AG09319 (cell line): ENCODE measurements at regions not wholly inside any gene's neighbourhood (a gene's known extent, or its start where the extent isn't known, plus 50 kb on each side); places are given as distances from the start of the nearest gene placed in this dataset.

Experiments
- DNase-seq: peaks from one replicate; pipeline ENCODE4 v3.0.0-alpha.2; 2010; ENCODE audit warnings: low read depth; ENCODE audit errors: extremely low read depth
- TF ChIP-seq, protein P1 (sequence below): IDR thresholded peaks from 2 replicates; pipeline ENCODE4 v1.5.1; 2011; ENCODE audit warnings: low read depth, mild to moderate bottlenecking, inconsistent platforms, low read length, moderate library complexity

DNA sequence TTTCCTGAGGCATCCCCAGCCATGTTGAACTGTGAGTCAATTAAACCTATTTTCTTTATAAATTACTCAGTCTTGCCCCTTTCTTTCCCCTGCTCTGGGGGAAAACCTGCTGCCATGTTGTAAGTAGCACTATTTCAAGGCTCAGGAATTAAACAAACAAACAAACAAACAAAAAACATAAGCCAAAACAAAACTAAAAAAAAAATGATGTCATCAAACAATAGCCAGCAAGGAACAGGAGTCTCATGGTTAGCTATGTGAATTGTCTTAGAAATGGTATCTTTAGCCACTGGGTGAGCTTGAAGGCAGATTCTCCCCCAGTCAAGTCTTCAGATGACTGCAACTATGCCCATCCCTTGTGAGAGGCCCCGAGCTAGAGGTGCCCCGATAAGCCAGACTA is 823.4 kb upstream of the ZEB2 start:
- TF ChIP-seq, protein P1, sequence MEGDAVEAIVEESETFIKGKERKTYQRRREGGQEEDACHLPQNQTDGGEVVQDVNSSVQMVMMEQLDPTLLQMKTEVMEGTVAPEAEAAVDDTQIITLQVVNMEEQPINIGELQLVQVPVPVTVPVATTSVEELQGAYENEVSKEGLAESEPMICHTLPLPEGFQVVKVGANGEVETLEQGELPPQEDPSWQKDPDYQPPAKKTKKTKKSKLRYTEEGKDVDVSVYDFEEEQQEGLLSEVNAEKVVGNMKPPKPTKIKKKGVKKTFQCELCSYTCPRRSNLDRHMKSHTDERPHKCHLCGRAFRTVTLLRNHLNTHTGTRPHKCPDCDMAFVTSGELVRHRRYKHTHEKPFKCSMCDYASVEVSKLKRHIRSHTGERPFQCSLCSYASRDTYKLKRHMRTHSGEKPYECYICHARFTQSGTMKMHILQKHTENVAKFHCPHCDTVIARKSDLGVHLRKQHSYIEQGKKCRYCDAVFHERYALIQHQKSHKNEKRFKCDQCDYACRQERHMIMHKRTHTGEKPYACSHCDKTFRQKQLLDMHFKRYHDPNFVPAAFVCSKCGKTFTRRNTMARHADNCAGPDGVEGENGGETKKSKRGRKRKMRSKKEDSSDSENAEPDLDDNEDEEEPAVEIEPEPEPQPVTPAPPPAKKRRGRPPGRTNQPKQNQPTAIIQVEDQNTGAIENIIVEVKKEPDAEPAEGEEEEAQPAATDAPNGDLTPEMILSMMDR, result no peak
- no peak for DNase-seq

DNA sequence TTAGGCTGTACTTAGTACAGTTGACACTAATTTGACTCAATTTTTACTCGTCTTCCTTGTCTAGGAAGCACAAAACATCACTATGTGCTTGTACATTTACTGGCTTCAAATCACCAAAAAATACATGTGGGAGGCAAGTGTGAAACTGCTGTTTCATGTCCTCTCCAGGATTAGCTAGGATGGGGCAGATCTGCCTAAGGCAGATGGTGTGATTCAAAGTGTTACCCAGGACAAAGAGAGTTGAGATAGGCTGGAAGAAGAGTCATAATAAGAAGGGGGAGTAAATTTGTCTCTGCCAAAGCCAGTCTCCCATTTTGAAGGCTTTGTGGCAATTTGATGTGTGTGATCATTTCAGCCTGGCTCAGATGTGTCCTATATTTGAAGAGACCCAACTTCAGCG is 821.6 kb upstream of the ZEB2 start:
- TF ChIP-seq, protein P1, result no peak
- DNase-seq, result no peak

DNA sequence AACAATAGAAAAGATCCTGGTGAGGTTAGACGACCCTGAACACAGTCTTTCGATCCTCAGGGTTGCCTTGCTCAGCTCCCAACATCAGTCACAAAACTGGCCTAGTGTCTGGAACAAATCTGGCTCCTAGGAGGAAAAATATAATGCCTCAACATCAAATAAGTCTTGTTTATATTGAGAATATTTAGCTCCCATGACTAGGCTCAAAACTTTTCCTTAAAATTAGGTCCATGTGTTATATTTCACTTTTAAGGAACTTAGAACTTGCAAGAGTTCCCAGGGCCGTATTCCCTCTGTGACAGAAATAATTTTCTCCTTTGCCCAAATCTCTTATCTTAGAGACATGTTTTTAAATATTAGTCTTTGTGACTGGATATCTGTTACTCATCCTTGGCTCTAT is 819.7 kb upstream of the ZEB2 start:
- TF ChIP-seq, protein P1, result no peak
- peak; percentile 19 for DNase-seq

DNA sequence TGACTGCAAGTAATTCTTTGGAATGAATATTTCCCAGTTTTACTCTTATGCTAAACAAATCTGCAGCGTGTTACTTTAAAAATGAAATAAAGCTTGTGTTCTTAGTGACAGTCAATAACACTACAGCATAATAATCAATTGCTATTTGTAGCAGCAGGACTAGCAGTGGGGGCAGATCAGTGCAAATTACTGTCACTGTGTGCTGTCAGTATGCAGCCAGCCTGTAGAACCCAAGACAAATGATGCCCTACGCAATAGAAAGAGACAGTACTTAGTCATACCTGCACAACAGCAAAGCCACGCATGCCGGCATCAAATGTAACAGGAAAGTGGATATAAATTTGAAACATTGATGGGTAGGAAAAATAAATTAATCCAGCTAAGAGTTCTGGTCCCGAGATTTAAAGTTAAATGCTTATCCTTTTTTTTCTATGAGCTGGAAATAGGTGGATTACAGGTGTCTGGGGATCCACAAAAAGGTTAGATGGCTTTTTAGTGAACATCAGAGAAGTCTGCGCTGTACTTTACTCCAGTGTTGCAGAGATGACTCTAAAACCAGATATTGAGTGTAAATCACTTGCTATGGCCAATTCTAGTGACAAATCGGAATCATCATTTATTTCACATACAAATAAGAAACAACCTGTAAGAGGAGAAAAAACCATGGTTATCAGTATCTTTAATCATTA is 812.4 kb upstream of the ZEB2 start:
- DNase-seq, result no peak
- TF ChIP-seq, protein P1, result no peak

DNA sequence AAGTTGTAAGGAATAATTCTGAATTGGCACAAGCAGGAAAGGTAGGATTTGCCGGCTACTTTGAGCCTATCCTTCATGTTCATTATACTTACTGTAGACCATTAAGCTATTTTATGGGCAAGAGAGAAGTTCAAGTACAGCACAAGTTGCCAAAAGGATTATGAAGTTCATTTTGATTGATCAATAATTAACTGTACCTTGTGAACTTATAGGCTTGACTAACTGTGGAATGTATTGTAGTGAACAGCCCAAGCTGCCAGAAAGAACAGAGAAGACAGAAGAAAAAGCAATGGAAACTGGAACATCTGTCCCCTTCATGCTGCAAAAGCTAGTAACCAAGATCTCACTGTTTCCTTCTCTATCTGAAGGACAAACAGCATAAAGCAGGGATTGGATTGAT is 810.1 kb upstream of the ZEB2 start:
- TF ChIP-seq, protein P1, result no peak
- DNase-seq, result no peak

DNA sequence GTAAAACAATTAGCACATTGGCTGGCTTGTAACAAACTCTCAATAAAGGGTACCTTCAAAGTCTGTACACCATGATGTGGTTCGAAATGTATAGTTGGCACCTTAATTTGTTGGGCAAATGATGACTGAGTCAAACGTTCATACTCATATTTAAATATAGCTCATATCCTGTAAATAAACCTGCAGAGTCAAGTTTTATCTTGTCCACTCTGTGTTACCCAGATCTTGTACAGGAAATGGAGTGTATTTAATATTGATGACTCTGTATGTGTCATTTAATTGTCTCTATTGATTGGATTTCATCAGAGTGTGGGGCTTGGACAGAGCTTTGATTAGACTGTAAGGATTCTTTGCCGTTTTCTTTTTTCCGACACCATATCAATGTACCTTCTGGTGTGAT is 805.6 kb upstream of the ZEB2 start:
- DNase-seq, result no peak
- TF ChIP-seq, protein P1, result no peak

DNA sequence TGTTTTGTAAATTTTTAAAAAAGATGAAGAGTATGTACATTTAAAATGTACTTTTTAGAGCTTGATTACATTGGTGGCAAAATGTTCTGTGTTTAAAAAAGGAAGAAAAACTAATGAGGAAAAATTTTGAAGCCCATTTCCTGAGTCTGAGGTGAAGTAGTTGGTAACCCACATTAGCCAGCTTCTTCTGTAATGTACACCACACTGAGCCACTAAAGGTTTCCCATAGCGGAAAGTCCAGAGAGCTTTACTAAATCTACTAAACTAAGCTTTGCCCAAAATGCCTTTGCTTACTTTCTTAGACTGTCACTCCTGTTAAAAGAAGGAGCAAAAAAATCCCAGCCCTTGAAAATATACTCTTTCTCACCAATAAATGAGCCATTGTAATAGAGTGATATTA is 804.8 kb upstream of the ZEB2 start:
- DNase-seq, result no peak
- TF ChIP-seq, protein P1, result no peak
